ENCODE measurements at regions not wholly inside any gene's neighbourhood (a gene's known extent, or its start where the extent isn't known, plus 50 kb on each side); places are given as distances from the start of the nearest gene placed in this dataset.

DNA sequence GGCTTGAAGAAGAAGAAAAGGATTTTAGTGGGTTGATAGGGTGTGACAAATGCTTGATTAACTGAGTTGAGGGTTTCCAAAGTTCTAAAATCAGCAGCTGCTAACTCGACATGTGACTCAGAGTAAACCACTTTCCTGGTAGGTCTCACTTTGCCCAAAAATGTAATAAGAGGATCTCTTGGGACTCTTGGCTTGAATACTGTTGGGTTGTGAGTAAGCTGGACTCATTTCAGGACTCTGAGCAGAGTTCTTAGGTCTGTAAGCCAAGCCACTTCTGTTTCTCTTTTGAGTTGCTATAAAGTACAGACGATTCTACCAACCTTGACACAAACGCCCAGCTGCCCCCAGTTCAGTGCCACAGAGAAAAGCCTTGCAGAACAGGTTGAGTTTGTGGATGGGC is 241.1 kb downstream of the ZNF621 start:
- TF ChIP-seq POLR2A (IDR thresholded peaks at IDR 0.05) = no peak
- TF ChIP-seq, protein P1, sequence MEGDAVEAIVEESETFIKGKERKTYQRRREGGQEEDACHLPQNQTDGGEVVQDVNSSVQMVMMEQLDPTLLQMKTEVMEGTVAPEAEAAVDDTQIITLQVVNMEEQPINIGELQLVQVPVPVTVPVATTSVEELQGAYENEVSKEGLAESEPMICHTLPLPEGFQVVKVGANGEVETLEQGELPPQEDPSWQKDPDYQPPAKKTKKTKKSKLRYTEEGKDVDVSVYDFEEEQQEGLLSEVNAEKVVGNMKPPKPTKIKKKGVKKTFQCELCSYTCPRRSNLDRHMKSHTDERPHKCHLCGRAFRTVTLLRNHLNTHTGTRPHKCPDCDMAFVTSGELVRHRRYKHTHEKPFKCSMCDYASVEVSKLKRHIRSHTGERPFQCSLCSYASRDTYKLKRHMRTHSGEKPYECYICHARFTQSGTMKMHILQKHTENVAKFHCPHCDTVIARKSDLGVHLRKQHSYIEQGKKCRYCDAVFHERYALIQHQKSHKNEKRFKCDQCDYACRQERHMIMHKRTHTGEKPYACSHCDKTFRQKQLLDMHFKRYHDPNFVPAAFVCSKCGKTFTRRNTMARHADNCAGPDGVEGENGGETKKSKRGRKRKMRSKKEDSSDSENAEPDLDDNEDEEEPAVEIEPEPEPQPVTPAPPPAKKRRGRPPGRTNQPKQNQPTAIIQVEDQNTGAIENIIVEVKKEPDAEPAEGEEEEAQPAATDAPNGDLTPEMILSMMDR (IDR thresholded peaks at IDR 0.05) = no peak

All from thyroid gland (tissue), 4 donors.